IPS-18a (cell line): ENCODE measurements at regions not wholly inside any gene's neighbourhood (a gene's known extent, or its start where the extent isn't known, plus 50 kb on each side); places are given as distances from the start of the nearest gene placed in this dataset.
"Not testable (repeated sequence)": the region's sequence is repeated elsewhere in the genome, so short reads cannot be mapped to it uniquely, and the experiment has no call there.

Experiments used
- H3K27ac ChIP-seq: one replicate; pipeline ENCODE4 v1.5.1; 2013; ENCODE audit warnings: low read length
- H3K27me3 ChIP-seq: one replicate; pipeline ENCODE4 v1.6.1; 2013; ENCODE audit warnings: mild to moderate bottlenecking, low read length; ENCODE audit not compliant: control insufficient read depth, insufficient read depth
- H3K36me3 ChIP-seq: one replicate; pipeline ENCODE4 v1.6.1; 2013; ENCODE audit warnings: low read depth, low read length; ENCODE audit not compliant: control insufficient read depth
- H3K4me1 ChIP-seq: one replicate; pipeline ENCODE4 v1.6.1; 2013; ENCODE audit warnings: low read depth, low read length; ENCODE audit not compliant: control insufficient read depth
- H3K4me3 ChIP-seq: one replicate; pipeline ENCODE4 v1.5.1; 2013; ENCODE audit warnings: low read length
- H3K9ac ChIP-seq: one replicate; pipeline ENCODE4 v1.6.1; 2013; ENCODE audit warnings: mild to moderate bottlenecking, low read length, moderate library complexity
- H3K9me3 ChIP-seq: one replicate; pipeline ENCODE4 v1.6.1; 2013; ENCODE audit warnings: low read depth, low read length; ENCODE audit not compliant: control insufficient read depth

- not testable (repeated sequence) for H3K9me3 ChIP-seq, H3K27ac ChIP-seq, H3K9ac ChIP-seq, H3K4me1 ChIP-seq, H3K36me3 ChIP-seq, H3K27me3 ChIP-seq, H3K4me3 ChIP-seq
Measured at GRCh38 chr7:135872861-135873260, 104.3 kb downstream of the MTPN start.

- H3K9ac ChIP-seq = no peak overlapping the region
- H3K27me3 ChIP-seq = no peaks in the 10 kb centered on the region
- H3K9me3 ChIP-seq = no peaks in the 10 kb centered on the region
- no peak overlapping the region for H3K27ac ChIP-seq
- peaks cover 7% of the 10 kb centered on the region for H3K4me1 ChIP-seq
- no peaks in the 10 kb centered on the region for H3K36me3 ChIP-seq
- H3K4me3 ChIP-seq = no peak overlapping the region
Measured at GRCh38 chr7:135862586-135863340, 114.2 kb upstream of the FAM180A start.

- Histone ChIP-seq H3K4me1 (peaks cover 14% of the 10 kb centered on the region), H3K27ac (no peak overlapping the region), H3K36me3 (no peaks in the 10 kb centered on the region)
Measured at GRCh38 chr7:135859538-135859937, 110.9 kb upstream of the FAM180A start.

GRCh38 chr7:135858851-135859250 is 110.2 kb upstream of the FAM180A start:
- Histone ChIP-seq H3K9ac (no peak overlapping the region), H3K4me3 (no peak overlapping the region), H3K9me3 (no peaks in the 10 kb centered on the region)

More at GRCh38 chr7:135859538-135859937, 110.9 kb upstream of the FAM180A start:
- Histone ChIP-seq H3K9me3 (no peaks in the 10 kb centered on the region), H3K27me3 (no peaks in the 10 kb centered on the region), H3K9ac (no peak overlapping the region), H3K4me3 (no peak overlapping the region)

GRCh38 chr7:135858379-135858778 is 109.8 kb upstream of the FAM180A start:
- Histone ChIP-seq H3K27me3 (no peaks in the 10 kb centered on the region), H3K9ac (no peak overlapping the region), H3K4me3 (no peak overlapping the region), H3K27ac (no peak overlapping the region), H3K4me1 (peaks cover 14% of the 10 kb centered on the region), H3K9me3 (no peaks in the 10 kb centered on the region), H3K36me3 (no peaks in the 10 kb centered on the region)

More at GRCh38 chr7:135858851-135859250, 110.2 kb upstream of the FAM180A start:
- Histone ChIP-seq H3K27ac (no peak overlapping the region), H3K36me3 (no peaks in the 10 kb centered on the region), H3K27me3 (no peaks in the 10 kb centered on the region), H3K4me1 (peaks cover 14% of the 10 kb centered on the region)

GRCh38 chr7:135857519-135858274 is 109.1 kb upstream of the FAM180A start:
- no peaks in the 10 kb centered on the region for H3K27me3 ChIP-seq
- no peak overlapping the region for H3K4me3 ChIP-seq
- H3K9me3 ChIP-seq = no peaks in the 10 kb centered on the region
- H3K9ac ChIP-seq = no peak overlapping the region
- peaks cover 10% of the 10 kb centered on the region for H3K4me1 ChIP-seq
- no peak overlapping the region for H3K27ac ChIP-seq
- H3K36me3 ChIP-seq = no peaks in the 10 kb centered on the region

GRCh38 chr7:135856356-135857144 is 107.9 kb upstream of the FAM180A start:
- no peak overlapping the region for H3K27ac ChIP-seq

GRCh38 chr7:135855846-135856245 is 107.2 kb upstream of the FAM180A start:
- H3K36me3 ChIP-seq = no peaks in the 10 kb centered on the region
- H3K27ac ChIP-seq = no peak overlapping the region
- no peak overlapping the region for H3K4me3 ChIP-seq
- no peaks in the 10 kb centered on the region for H3K27me3 ChIP-seq
- H3K9me3 ChIP-seq = no peaks in the 10 kb centered on the region
- H3K4me1 ChIP-seq = peaks cover 8% of the 10 kb centered on the region
- no peak overlapping the region for H3K9ac ChIP-seq

More at GRCh38 chr7:135856356-135857144, 107.9 kb upstream of the FAM180A start:
- no peaks in the 10 kb centered on the region for H3K36me3 ChIP-seq
- no peaks in the 10 kb centered on the region for H3K9me3 ChIP-seq
- H3K4me3 ChIP-seq = no peak overlapping the region
- H3K9ac ChIP-seq = no peak overlapping the region
- no peaks in the 10 kb centered on the region for H3K27me3 ChIP-seq
- H3K4me1 ChIP-seq = peaks cover 8% of the 10 kb centered on the region

- Histone ChIP-seq H3K9ac (no peak overlapping the region), H3K27me3 (no peaks in the 10 kb centered on the region), H3K27ac (no peak overlapping the region), H3K36me3 (no peaks in the 10 kb centered on the region), H3K4me1 (peaks cover 8% of the 10 kb centered on the region), H3K4me3 (no peak overlapping the region), H3K9me3 (no peaks in the 10 kb centered on the region)
Measured at GRCh38 chr7:135853499-135853898, 104.9 kb upstream of the FAM180A start.

GRCh38 chr7:135853008-135853407 is 104.4 kb upstream of the FAM180A start:
- Histone ChIP-seq H3K27me3 (no peaks in the 10 kb centered on the region), H3K36me3 (no peaks in the 10 kb centered on the region), H3K4me3 (no peak overlapping the region), H3K9ac (no peak overlapping the region), H3K27ac (no peak overlapping the region), H3K4me1 (peaks cover 8% of the 10 kb centered on the region), H3K9me3 (no peaks in the 10 kb centered on the region)

GRCh38 chr7:135847242-135847641 is 98.6 kb upstream of the FAM180A start:
- no peak overlapping the region for H3K27ac ChIP-seq
- H3K4me1 ChIP-seq = no peaks in the 10 kb centered on the region
- no peaks in the 10 kb centered on the region for H3K27me3 ChIP-seq
- H3K36me3 ChIP-seq = no peaks in the 10 kb centered on the region
- H3K9ac ChIP-seq = no peak overlapping the region
- H3K9me3 ChIP-seq = no peaks in the 10 kb centered on the region
- no peak overlapping the region for H3K4me3 ChIP-seq
